Dermis microvascular lymphatic vessel endothelial cell (primary cell): ENCODE measurements at regions not wholly inside any gene's neighbourhood (a gene's known extent, or its start where the extent isn't known, plus 50 kb on each side); places are given as distances from the start of the nearest gene placed in this dataset.
"Not testable (repeated sequence)": the region's sequence is repeated elsewhere in the genome, so short reads cannot be mapped to it uniquely, and the experiment has no call there.

ENCODE experiments used
- DNase-seq, 2 donors: peaks; one replicate each; pipeline versions ENCODE4 v3.0.0 to v3.0.0-alpha.2; 2010; ENCODE audit warnings: low read depth in 2 of 2

- no peak for DNase-seq
Measured at GRCh38 chr18:46226461-46226860, 122.3 kb downstream of the HAUS1 start.

- DNase-seq: not testable (repeated sequence)
Measured at GRCh38 chr18:46229641-46230040, 125.5 kb downstream of the HAUS1 start.

GRCh38 chr18:46236156-46236555, 132.0 kb downstream of the HAUS1 start:
- no peak for DNase-seq

GRCh38 chr18:46237891-46238290, 133.7 kb downstream of the HAUS1 start:
- no peak for DNase-seq

- no peak for DNase-seq
Measured at GRCh38 chr18:46239549-46239948, 135.4 kb downstream of the HAUS1 start.

GRCh38 chr18:46239998-46240397, 135.8 kb downstream of the HAUS1 start:
- DNase-seq: no peak

GRCh38 chr18:46241393-46241792, 137.2 kb downstream of the HAUS1 start:
- DNase-seq: not testable (repeated sequence)

GRCh38 chr18:46242183-46242582, 138.0 kb downstream of the HAUS1 start:
- no peak for DNase-seq

GRCh38 chr18:46243095-46243494, 138.9 kb downstream of the HAUS1 start:
- DNase-seq: no peak

GRCh38 chr18:46243673-46244072, 139.5 kb downstream of the HAUS1 start:
- DNase-seq: no peak

GRCh38 chr18:46246101-46246500, 141.9 kb downstream of the HAUS1 start:
- DNase-seq: no peak

GRCh38 chr18:46247942-46248341, 143.8 kb downstream of the HAUS1 start:
- DNase-seq: no peak

GRCh38 chr18:46250084-46250811, 146.1 kb downstream of the HAUS1 start:
- DNase-seq: peak; percentile 22 to 70

GRCh38 chr18:46250812-46251173, 146.6 kb downstream of the HAUS1 start:
- no peak for DNase-seq

- DNase-seq: no peak
Measured at GRCh38 chr18:46252759-46253158, 148.6 kb downstream of the HAUS1 start.

GRCh38 chr18:46253498-46253897, 149.3 kb downstream of the HAUS1 start:
- peak in 1 of 2 donors; percentile 2 for DNase-seq

GRCh38 chr18:46256078-46256477, 151.9 kb downstream of the HAUS1 start:
- DNase-seq: no peak

GRCh38 chr18:46257366-46257765, 153.2 kb downstream of the HAUS1 start:
- no peak for DNase-seq

GRCh38 chr18:46260016-46260878, 156.1 kb downstream of the HAUS1 start:
- no peak for DNase-seq

GRCh38 chr18:46260879-46261143, 156.6 kb downstream of the HAUS1 start:
- no peak for DNase-seq

GRCh38 chr18:46261799-46262198, 157.6 kb downstream of the HAUS1 start:
- DNase-seq: no peak

- peak; percentile 6 to 57 for DNase-seq
Measured at GRCh38 chr18:46262856-46263255, 158.7 kb downstream of the HAUS1 start.

GRCh38 chr18:46264255-46264654, 160.1 kb downstream of the HAUS1 start:
- peak; percentile 70 to 80 for DNase-seq
